ENCODE measurements at regions not wholly inside any gene's neighbourhood (a gene's known extent, or its start where the extent isn't known, plus 50 kb on each side); places are given as distances from the start of the nearest gene placed in this dataset.
"Not testable (repeated sequence)": the region's sequence is repeated elsewhere in the genome, so short reads cannot be mapped to it uniquely, and the experiment has no call there.

- peaks cover 3 to 6% of the 10 kb centered on the region in 2 donors for H3K9me3 Mint-ChIP-seq
- H3K36me3 Mint-ChIP-seq (ENCODE audit: insufficient read depth in 2 of 2) = no peaks in the 10 kb centered on the region
- ATAC-seq (replicated peaks in 1 of 2) = no peak
- no peaks in the 10 kb centered on the region for H3K27me3 Mint-ChIP-seq (ENCODE audit: low read depth)
- H3K27ac Mint-ChIP-seq = no peak overlapping the region
- DNase-seq = no peak
- H3K4me3 Mint-ChIP-seq = no peak overlapping the region
- no peaks in the 10 kb centered on the region for H3K4me1 Mint-ChIP-seq (ENCODE audit: low read depth)
Observed at GRCh38 chr5:2102819-2103776, 220.4 kb upstream of the IRX4 start.

- peaks cover 6% of the 10 kb centered on the region for H3K27me3 Mint-ChIP-seq (ENCODE audit: low read depth)
- ATAC-seq (replicated peaks in 1 of 2) = no peak
- DNase-seq = no peak
- H3K27ac Mint-ChIP-seq = no peak overlapping the region
- no peaks in the 10 kb centered on the region for H3K36me3 Mint-ChIP-seq (ENCODE audit: insufficient read depth in 2 of 2)
- no peak overlapping the region for H3K4me3 Mint-ChIP-seq
- H3K9me3 Mint-ChIP-seq = peaks cover 3 to 6% of the 10 kb centered on the region in 2 donors
- no peaks in the 10 kb centered on the region for H3K4me1 Mint-ChIP-seq (ENCODE audit: low read depth)
Observed at GRCh38 chr5:2101685-2102084, 219.0 kb upstream of the IRX4 start.

GRCh38 chr5:2096887-2097505 lies 214.3 kb upstream of the IRX4 start:
- ATAC-seq (replicated peaks in 1 of 2) = no peak
- H3K9me3 Mint-ChIP-seq = no peaks in the 10 kb centered on the region
- no peak overlapping the region for H3K4me3 Mint-ChIP-seq
- H3K27me3 Mint-ChIP-seq (ENCODE audit: low read depth) = peaks cover 6% of the 10 kb centered on the region
- no peak for DNase-seq
- no peaks in the 10 kb centered on the region for H3K4me1 Mint-ChIP-seq (ENCODE audit: low read depth)
- no peaks in the 10 kb centered on the region for H3K36me3 Mint-ChIP-seq (ENCODE audit: insufficient read depth in 2 of 2)
- H3K27ac Mint-ChIP-seq = no peak overlapping the region

GRCh38 chr5:2095011-2095410 lies 212.3 kb upstream of the IRX4 start:
- Mint-ChIP-seq H3K9me3 (no peaks in the 10 kb centered on the region), H3K36me3 (ENCODE audit: insufficient read depth in 2 of 2) (no peaks in the 10 kb centered on the region), H3K27ac (no peak overlapping the region), H3K4me1 (ENCODE audit: low read depth) (no peaks in the 10 kb centered on the region), H3K27me3 (ENCODE audit: low read depth) (peaks cover 6% of the 10 kb centered on the region), H3K4me3 (no peak overlapping the region)
- DNase-seq = no peak
- ATAC-seq (replicated peaks in 1 of 2) = no peak

- Mint-ChIP-seq H3K27me3 (ENCODE audit: low read depth) (peaks cover 6% of the 10 kb centered on the region), H3K36me3 (ENCODE audit: insufficient read depth in 2 of 2) (no peaks in the 10 kb centered on the region), H3K27ac (no peak overlapping the region), H3K4me3 (no peak overlapping the region), H3K9me3 (no peaks in the 10 kb centered on the region), H3K4me1 (ENCODE audit: low read depth) (no peaks in the 10 kb centered on the region)
- DNase-seq (no peak), ATAC-seq (replicated peaks in 1 of 2) (no peak)
Observed at GRCh38 chr5:2094616-2094995, 211.9 kb upstream of the IRX4 start.

- H3K36me3 Mint-ChIP-seq (ENCODE audit: insufficient read depth in 2 of 2) = no peaks in the 10 kb centered on the region
- ATAC-seq (replicated peaks in 1 of 2) (no peak), DNase-seq (no peak)
- no peak overlapping the region for H3K4me3 Mint-ChIP-seq
- peaks cover 6% of the 10 kb centered on the region for H3K27me3 Mint-ChIP-seq (ENCODE audit: low read depth)
- H3K9me3 Mint-ChIP-seq = no peaks in the 10 kb centered on the region
- no peak overlapping the region for H3K27ac Mint-ChIP-seq
- H3K4me1 Mint-ChIP-seq (ENCODE audit: low read depth) = no peaks in the 10 kb centered on the region
Observed at GRCh38 chr5:2093859-2094615, 211.3 kb upstream of the IRX4 start.

- DNase-seq (no peak), ATAC-seq (replicated peaks in 1 of 2) (no peak)
- Mint-ChIP-seq H3K27me3 (ENCODE audit: low read depth) (peaks cover under 1% of the 10 kb centered on the region), H3K9me3 (no peaks in the 10 kb centered on the region), H3K4me3 (no peak overlapping the region), H3K36me3 (ENCODE audit: insufficient read depth in 2 of 2) (no peaks in the 10 kb centered on the region), H3K4me1 (ENCODE audit: low read depth) (no peaks in the 10 kb centered on the region), H3K27ac (no peak overlapping the region)
Observed at GRCh38 chr5:2091921-2092320, 209.2 kb upstream of the IRX4 start.

GRCh38 chr5:2087980-2088379 lies 205.3 kb upstream of the IRX4 start:
- DNase-seq (no peak), ATAC-seq (replicated peaks in 1 of 2) (no peak)
- Mint-ChIP-seq H3K4me1 (ENCODE audit: low read depth) (no peaks in the 10 kb centered on the region), H3K36me3 (ENCODE audit: insufficient read depth in 2 of 2) (no peaks in the 10 kb centered on the region), H3K9me3 (no peaks in the 10 kb centered on the region), H3K27ac (no peak overlapping the region), H3K27me3 (ENCODE audit: low read depth) (peaks cover 15% of the 10 kb centered on the region), H3K4me3 (no peak overlapping the region)

- Mint-ChIP-seq H3K27me3 (ENCODE audit: low read depth) (peaks cover 18% of the 10 kb centered on the region), H3K9me3 (no peaks in the 10 kb centered on the region), H3K4me3 (no peak overlapping the region), H3K27ac (no peak overlapping the region), H3K36me3 (ENCODE audit: insufficient read depth in 2 of 2) (no peaks in the 10 kb centered on the region), H3K4me1 (ENCODE audit: low read depth) (no peaks in the 10 kb centered on the region)
- DNase-seq = no peak
- ATAC-seq (replicated peaks in 1 of 2) = no peak
Observed at GRCh38 chr5:2075365-2075764, 192.6 kb upstream of the IRX4 start.

- Mint-ChIP-seq H3K27ac (no peak overlapping the region), H3K9me3 (no peaks in the 10 kb centered on the region), H3K27me3 (ENCODE audit: low read depth) (peaks cover 24% of the 10 kb centered on the region), H3K4me1 (ENCODE audit: low read depth) (no peaks in the 10 kb centered on the region), H3K4me3 (no peak overlapping the region), H3K36me3 (ENCODE audit: insufficient read depth in 2 of 2) (no peaks in the 10 kb centered on the region)
- ATAC-seq (replicated peaks in 1 of 2) (no peak), DNase-seq (no peak)
Observed at GRCh38 chr5:2071562-2071961, 188.8 kb upstream of the IRX4 start.

- not testable (repeated sequence) for H3K36me3 Mint-ChIP-seq (ENCODE audit: insufficient read depth in 2 of 2); H3K4me3 Mint-ChIP-seq; H3K27ac Mint-ChIP-seq; H3K4me1 Mint-ChIP-seq (ENCODE audit: low read depth); ATAC-seq (replicated peaks in 1 of 2); H3K9me3 Mint-ChIP-seq; DNase-seq
- peaks cover 24% of the 10 kb centered on the region for H3K27me3 Mint-ChIP-seq (ENCODE audit: low read depth)
Observed at GRCh38 chr5:2070787-2071186, 188.1 kb upstream of the IRX4 start.

GRCh38 chr5:2068531-2068930 lies 185.8 kb upstream of the IRX4 start:
- no peaks in the 10 kb centered on the region for H3K36me3 Mint-ChIP-seq (ENCODE audit: insufficient read depth in 2 of 2)
- no peak overlapping the region for H3K4me3 Mint-ChIP-seq
- ATAC-seq (replicated peaks in 1 of 2) = no peak
- no peak for DNase-seq
- peaks cover 24% of the 10 kb centered on the region for H3K27me3 Mint-ChIP-seq (ENCODE audit: low read depth)
- no peak overlapping the region for H3K27ac Mint-ChIP-seq
- no peaks in the 10 kb centered on the region for H3K4me1 Mint-ChIP-seq (ENCODE audit: low read depth)
- H3K9me3 Mint-ChIP-seq = peaks cover 0 to 1% of the 10 kb centered on the region in 2 donors

- ATAC-seq (replicated peaks in 1 of 2) = no peak
- Mint-ChIP-seq H3K4me3 (no peak overlapping the region), H3K9me3 (peaks cover 0 to 3% of the 10 kb centered on the region in 2 donors), H3K4me1 (ENCODE audit: low read depth) (no peaks in the 10 kb centered on the region), H3K27ac (no peak overlapping the region), H3K36me3 (ENCODE audit: insufficient read depth in 2 of 2) (no peaks in the 10 kb centered on the region), H3K27me3 (ENCODE audit: low read depth) (peaks cover 22% of the 10 kb centered on the region)
- DNase-seq = no peak
Observed at GRCh38 chr5:2066373-2066772, 183.6 kb upstream of the IRX4 start.
